ENCODE measurements at regions not wholly inside any gene's neighbourhood (a gene's known extent, or its start where the extent isn't known, plus 50 kb on each side); places are given as distances from the start of the nearest gene placed in this dataset.
A peak's percentile ranks its signal among the peaks of the same experiment; 100 is the strongest.

GRCh38 chr14:65958664-65959562, 527.3 kb upstream of the CCDC196 start:
- intact Hi-C loops (cut with micrococcal nuclease) (loop anchor here (1.0 to 10.0 kb wide), 4 partner anchors 134 to 672 kb away; no protein-coding TSS in a partner anchor), in situ Hi-C loops (cut with MboI; ENCODE audit: low sequenced_read_pairs) (no loop called here)
- CTCF ChIA-PET = interaction anchor here (0.5 to 2.4 kb wide), 11 partner anchors 10 to 881 kb away, joined by 3 to 15 read pairs (median 4); partner anchors contain the start of gene FUT8

More at GRCh38 chr14:65958664-65959562, 527.3 kb upstream of the CCDC196 start:
- Histone ChIP-seq H4K91ac (ENCODE audit: insufficient read depth, low read depth, low read length) (no peak overlapping the region), H3K9ac (ENCODE audit: low read depth, low read length) (no peak overlapping the region), H3K9me1 (ENCODE audit: insufficient read depth, low read length) (no peaks in the 10 kb centered on the region), H4K20me1 (ENCODE audit: insufficient read depth, low read length) (no peaks in the 10 kb centered on the region), H2BK5ac (ENCODE audit: low read depth, low read length, poor library complexity, severe bottlenecking) (no peak overlapping the region), H3K14ac (replicated peaks; ENCODE audit: low read depth, low read length) (no peak overlapping the region), H3K4me3 (ENCODE audit: insufficient read depth, low read depth, low read length) (no peak overlapping the region), H3K4ac (ENCODE audit: low read depth, low read length) (no peak overlapping the region), H3K27me3 (ENCODE audit: control insufficient read depth, insufficient read depth, low read length) (no peaks in the 10 kb centered on the region), H2AK9ac (replicated peaks; ENCODE audit: low read depth, low read length, poor library complexity) (no peak overlapping the region), H4K5ac (ENCODE audit: low read depth, low read length) (no peak overlapping the region), H3K27ac (ENCODE audit: insufficient read depth, low read length) (no peak overlapping the region), H2BK15ac (ENCODE audit: low read depth, low read length) (no peak overlapping the region), H3K18ac (ENCODE audit: low read depth, low read length) (no peak overlapping the region), H3K79me1 (ENCODE audit: low read depth in 1 of 2, low read length in 2 of 2) (no peaks in the 10 kb centered on the region), H2BK20ac (ENCODE audit: low read depth, low read length) (no peak overlapping the region), H2BK120ac (ENCODE audit: low read depth, low read length) (no peak overlapping the region), H3K4me2 (ENCODE audit: low read depth, low read length) (no peak overlapping the region), H2AFZ (replicated peaks; ENCODE audit: low read length, poor library complexity) (no peak overlapping the region), H3K36me3 (ENCODE audit: control insufficient read depth, insufficient read depth, low read length) (no peaks in the 10 kb centered on the region), H3K23ac (ENCODE audit: low read depth, low read length) (no peak overlapping the region), H2AK5ac (ENCODE audit: low read depth, low read length) (no peak overlapping the region), H4K8ac (ENCODE audit: low read depth in 2 of 2, low read length in 2 of 2) (no peak overlapping the region), H3K9me3 (ENCODE audit: control insufficient read depth, insufficient read depth, low read length) (no peaks in the 10 kb centered on the region), H3K56ac (ENCODE audit: extremely low read depth, insufficient read depth, low read length) (no peak overlapping the region), H3K4me1 (ENCODE audit: control insufficient read depth, insufficient read depth, low read length) (no peaks in the 10 kb centered on the region)
- BruUV-seq (replicated peaks) = no TSS peak
- peak; percentile 18 for DNase-seq
- TF ChIP-seq FOS (IDR thresholded peaks at IDR 0.05; ENCODE audit: low read depth, low read length) = no peak
- TF ChIP-seq POLR2A (IDR thresholded peaks at IDR 0.05; ENCODE audit: low read depth, low read length) = no peak
- no peak for TF ChIP-seq NFE2L2 (IDR thresholded peaks at IDR 0.05; ENCODE audit: low read depth, low read length)
- no peak for TF ChIP-seq MXI1 (IDR thresholded peaks at IDR 0.05; ENCODE audit: borderline replicate concordance, low read depth, low read length)
- peak; percentile 42; the same call in 1 of the 2 replicates for TF ChIP-seq RAD21 (IDR thresholded peaks at IDR 0.05; ENCODE audit: low read length)
- TF ChIP-seq SMC3 (IDR thresholded peaks at IDR 0.05; ENCODE audit: low read depth, low read length) = peak; percentile 45; the same call in 1 of the 2 replicates
- no peak for TF ChIP-seq RCOR1 (IDR thresholded peaks at IDR 0.05; ENCODE audit: insufficient replicate concordance, low read length)
- no peak for TF ChIP-seq MAZ (IDR thresholded peaks at IDR 0.05; ENCODE audit: borderline replicate concordance, low read depth, low read length)
- no peak for TF ChIP-seq RFX5 (IDR thresholded peaks at IDR 0.05; ENCODE audit: low read depth, low read length)
- TF ChIP-seq CEBPB (IDR thresholded peaks at IDR 0.05; ENCODE audit: low read depth, low read length) = no peak
- TF ChIP-seq ELK1 (IDR thresholded peaks at IDR 0.05; ENCODE audit: borderline replicate concordance, low read depth, low read length) = no peak
- TF ChIP-seq, protein P1, sequence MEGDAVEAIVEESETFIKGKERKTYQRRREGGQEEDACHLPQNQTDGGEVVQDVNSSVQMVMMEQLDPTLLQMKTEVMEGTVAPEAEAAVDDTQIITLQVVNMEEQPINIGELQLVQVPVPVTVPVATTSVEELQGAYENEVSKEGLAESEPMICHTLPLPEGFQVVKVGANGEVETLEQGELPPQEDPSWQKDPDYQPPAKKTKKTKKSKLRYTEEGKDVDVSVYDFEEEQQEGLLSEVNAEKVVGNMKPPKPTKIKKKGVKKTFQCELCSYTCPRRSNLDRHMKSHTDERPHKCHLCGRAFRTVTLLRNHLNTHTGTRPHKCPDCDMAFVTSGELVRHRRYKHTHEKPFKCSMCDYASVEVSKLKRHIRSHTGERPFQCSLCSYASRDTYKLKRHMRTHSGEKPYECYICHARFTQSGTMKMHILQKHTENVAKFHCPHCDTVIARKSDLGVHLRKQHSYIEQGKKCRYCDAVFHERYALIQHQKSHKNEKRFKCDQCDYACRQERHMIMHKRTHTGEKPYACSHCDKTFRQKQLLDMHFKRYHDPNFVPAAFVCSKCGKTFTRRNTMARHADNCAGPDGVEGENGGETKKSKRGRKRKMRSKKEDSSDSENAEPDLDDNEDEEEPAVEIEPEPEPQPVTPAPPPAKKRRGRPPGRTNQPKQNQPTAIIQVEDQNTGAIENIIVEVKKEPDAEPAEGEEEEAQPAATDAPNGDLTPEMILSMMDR (conservative IDR thresholded peaks at IDR 0.05; ENCODE audit: low read depth, low read length) = peak; percentile 47
- TF ChIP-seq BHLHE40 (IDR thresholded peaks at IDR 0.05; ENCODE audit: low read depth, low read length) = no peak
- POLR2A ChIA-PET (ENCODE audit: unreplicated experiment) = no interaction called here
- dilution Hi-C loops (cut with HindIII; ENCODE audit: low sequenced_read_pairs, unreplicated experiment) = no loop called here
- peak; percentile 65; the same call in 1 of the 2 replicates for ATAC-seq (ENCODE audit: low read depth)
- no CpG with 5 or more reads among the region's 13 CpGs for WGBS, 2 experiments (ENCODE audit: extremely low coverage in 2 of 2, insufficient read length in 1 of 2)
